Endodermal cell (in vitro differentiated cells): ENCODE measurements at regions not wholly inside any gene's neighbourhood (a gene's known extent, or its start where the extent isn't known, plus 50 kb on each side); places are given as distances from the start of the nearest gene placed in this dataset.
A peak's percentile ranks its signal among the peaks of the same experiment; 100 is the strongest.

ENCODE experiments used
- DNase-seq: peaks from one replicate; pipeline ENCODE4 v3.0.0-alpha.2; 2017
- H3K27ac ChIP-seq: 2 replicates; pipeline ENCODE4 v1.5.1; 2013; ENCODE audit warnings: mild to moderate bottlenecking, low read depth, low read length, moderate library complexity
- H3K27me3 ChIP-seq: 2 replicates; pipeline ENCODE4 v1.6.1; 2013; ENCODE audit warnings: mild to moderate bottlenecking, low read length, moderate library complexity; ENCODE audit not compliant: insufficient read depth, control insufficient read depth, poor library complexity, severe bottlenecking
- H3K36me3 ChIP-seq: 2 replicates; pipeline ENCODE4 v1.7.0; 2013; ENCODE audit warnings: mild to moderate bottlenecking, low read length, moderate library complexity; ENCODE audit not compliant: control insufficient read depth, insufficient read depth
- H3K4me1 ChIP-seq: one replicate; pipeline ENCODE4 v1.7.0; 2013; ENCODE audit warnings: low read length; ENCODE audit not compliant: control insufficient read depth, insufficient read depth
- H3K4me3 ChIP-seq: 2 replicates; pipeline ENCODE4 v1.5.1; 2013; ENCODE audit warnings: mild to moderate bottlenecking, low read length, moderate library complexity
- H3K9ac ChIP-seq: 2 replicates; pipeline ENCODE4 v1.6.1; 2013; ENCODE audit warnings: mild to moderate bottlenecking, low read length, moderate library complexity; ENCODE audit not compliant: poor library complexity, severe bottlenecking; ENCODE audit errors: extremely low read depth
- H3K9me3 ChIP-seq: 2 replicates; pipeline ENCODE4 v1.6.1; 2013; ENCODE audit warnings: mild to moderate bottlenecking, low read length, moderate library complexity; ENCODE audit not compliant: control insufficient read depth
- H3K27ac Mint-ChIP-seq: 2 replicates; pipeline ENCODE4 v1.8.0; 2020; ENCODE audit warnings: mixed read lengths
- H3K27me3 Mint-ChIP-seq: 2 replicates; pipeline ENCODE4 v1.8.0; 2021; ENCODE audit warnings: mild to moderate bottlenecking, mixed read lengths; ENCODE audit not compliant: insufficient read depth
- H3K36me3 Mint-ChIP-seq: 2 replicates; pipeline ENCODE4 v1.8.0; 2020; ENCODE audit warnings: low read depth, mixed read lengths
- H3K4me1 Mint-ChIP-seq: 2 replicates; pipeline ENCODE4 v1.8.0; 2020; ENCODE audit warnings: mixed read lengths
- H3K4me3 Mint-ChIP-seq: 2 replicates; pipeline ENCODE4 v1.8.0; 2020; ENCODE audit warnings: mild to moderate bottlenecking, moderate library complexity, mixed read lengths
- H3K9me3 Mint-ChIP-seq: 2 replicates; pipeline ENCODE4 v1.8.0; 2020; ENCODE audit warnings: mild to moderate bottlenecking, mixed read lengths
- CTCF ChIP-seq: fragments of 200-600 bp; sonication (generic); conservative IDR thresholded peaks from 2 replicates; pipeline ENCODE4 v1.5.0; 2021; ENCODE audit warnings: antibody characterized with exemption, mild to moderate bottlenecking
- WGBS, 2 experiments: methylation state at CpG; one replicate each; pipeline versions ENCODE4 v1.1.5 to v1.1.7; 2013; ENCODE audit warnings: missing lambda C conversion rate in 2 of 2, mixed read lengths in 1 of 2; ENCODE audit not compliant: insufficient coverage in 1 of 2, insufficient read length in 1 of 2; 5-methylcytosine and 5-hydroxymethylcytosine counted together

- H3K27me3 ChIP-seq, result no peaks in the 10 kb centered on the region
- Mint-ChIP-seq H3K27ac (no peak overlapping the region), H3K4me1 (no peaks in the 10 kb centered on the region), H3K27me3 (peaks cover 2% of the 10 kb centered on the region), H3K9me3 (no peaks in the 10 kb centered on the region), H3K4me3 (no peak overlapping the region), H3K36me3 (peaks cover 2% of the 10 kb centered on the region)
- no peaks in the 10 kb centered on the region for H3K9me3 ChIP-seq
- H3K9ac ChIP-seq, result no peak overlapping the region
- TF ChIP-seq CTCF, result no peak
- no peaks in the 10 kb centered on the region for H3K36me3 ChIP-seq
- no peak for DNase-seq
- 89 to 92% methylated on average over 2 of the region's 2 CpGs for WGBS, 2 experiments
- H3K27ac ChIP-seq, result no peak overlapping the region
- H3K4me1 ChIP-seq, result peaks cover 4% of the 10 kb centered on the region
- no peak overlapping the region for H3K4me3 ChIP-seq
Measured at GRCh38 chr3:124354150-124354549, 362.2 kb upstream of the ROPN1 start.

- 80 to 89% methylated on average over 2 to 3 of the region's 3 CpGs for WGBS, 2 experiments
- Histone ChIP-seq H3K4me1 (no peaks in the 10 kb centered on the region), H3K27ac (no peak overlapping the region), H3K4me3 (no peak overlapping the region), H3K27me3 (no peaks in the 10 kb centered on the region), H3K36me3 (no peaks in the 10 kb centered on the region), H3K9me3 (no peaks in the 10 kb centered on the region), H3K9ac (no peak overlapping the region)
- no peak for DNase-seq
- Mint-ChIP-seq H3K36me3 (peaks cover 2% of the 10 kb centered on the region), H3K9me3 (no peaks in the 10 kb centered on the region), H3K4me1 (peaks cover 10% of the 10 kb centered on the region), H3K4me3 (no peak overlapping the region), H3K27ac (no peak overlapping the region), H3K27me3 (peaks cover 2% of the 10 kb centered on the region)
- no peak for TF ChIP-seq CTCF
Measured at GRCh38 chr3:124358156-124358555, 366.2 kb upstream of the ROPN1 start.

GRCh38 chr3:124360155-124360554, 368.2 kb upstream of the ROPN1 start:
- peak overlapping the region; percentile 61 for H3K27ac ChIP-seq

More at GRCh38 chr3:124360155-124360554, 368.2 kb upstream of the ROPN1 start:
- H3K4me1 ChIP-seq, result no peaks in the 10 kb centered on the region
- Mint-ChIP-seq H3K27me3 (peaks cover 2% of the 10 kb centered on the region), H3K9me3 (no peaks in the 10 kb centered on the region), H3K36me3 (peaks cover 2% of the 10 kb centered on the region), H3K27ac (peak overlapping the region; percentile 76), H3K4me3 (no peak overlapping the region), H3K4me1 (peaks cover 19% of the 10 kb centered on the region)
- H3K9me3 ChIP-seq, result no peaks in the 10 kb centered on the region
- no peaks in the 10 kb centered on the region for H3K36me3 ChIP-seq
- 81 to 95% methylated on average over 3 of the region's 3 CpGs for WGBS, 2 experiments
- H3K9ac ChIP-seq, result no peak overlapping the region
- H3K27me3 ChIP-seq, result no peaks in the 10 kb centered on the region
- TF ChIP-seq CTCF, result no peak
- DNase-seq, result no peak
- H3K4me3 ChIP-seq, result no peak overlapping the region
